HG02763 (cell line): ENCODE measurements at regions not wholly inside any gene's neighbourhood (a gene's known extent, or its start where the extent isn't known, plus 50 kb on each side); places are given as distances from the start of the nearest gene placed in this dataset.
"Not testable (repeated sequence)": the region's sequence is repeated elsewhere in the genome, so short reads cannot be mapped to it uniquely, and the experiment has no call there.

Experiments used
- ATAC-seq: cut with Tn5 transposase; IDR thresholded peaks from one replicate; pipeline ENCODE4 v1.9.1; 2021; ENCODE audit warnings: mild to moderate bottlenecking, moderate library complexity; ENCODE audit not compliant: unreplicated experiment

DNA sequence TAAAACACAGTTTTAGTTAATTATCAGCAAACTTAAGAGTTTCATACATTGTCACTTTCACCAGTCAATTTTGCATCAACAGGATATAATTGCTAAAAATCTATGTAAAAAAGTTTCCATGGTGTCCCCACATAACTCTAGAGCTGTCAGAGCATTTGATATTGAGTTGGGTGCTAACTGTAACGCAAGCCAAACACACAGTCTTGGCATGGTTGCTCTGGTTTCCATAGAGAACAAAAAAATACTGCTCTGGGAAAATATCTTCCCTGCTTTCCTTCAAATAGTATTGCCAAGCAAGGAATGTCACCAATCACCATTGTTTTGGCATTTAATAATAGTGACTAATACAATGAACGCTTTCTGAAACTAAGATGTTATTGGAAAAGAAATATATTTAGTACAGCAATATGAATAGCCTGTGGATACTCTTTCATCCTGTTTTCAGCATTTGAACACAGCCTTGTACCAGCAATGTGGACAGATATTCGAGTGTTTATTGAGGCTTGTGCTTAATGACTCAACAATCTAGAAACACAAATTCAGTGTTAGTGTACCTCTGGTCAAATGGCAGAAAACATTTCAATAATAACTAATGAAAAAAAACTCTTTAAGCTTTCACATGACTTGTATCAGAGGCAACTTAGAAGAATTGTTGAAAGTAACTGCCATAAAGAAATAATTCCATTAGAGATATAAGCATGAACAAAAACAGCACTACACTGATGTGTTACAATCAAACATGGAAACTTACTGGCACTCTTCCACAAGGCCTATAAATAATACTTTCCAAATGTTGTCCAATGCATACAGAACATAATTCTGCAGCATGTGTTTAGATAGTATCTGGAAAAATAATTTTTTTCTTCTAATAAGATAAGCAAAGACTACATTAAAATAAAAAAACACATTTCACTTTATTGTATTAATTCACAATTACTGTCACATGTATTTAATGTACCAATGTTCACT lies 1469.5 kb upstream of the CELF2 start:
- ATAC-seq, result no peak

DNA sequence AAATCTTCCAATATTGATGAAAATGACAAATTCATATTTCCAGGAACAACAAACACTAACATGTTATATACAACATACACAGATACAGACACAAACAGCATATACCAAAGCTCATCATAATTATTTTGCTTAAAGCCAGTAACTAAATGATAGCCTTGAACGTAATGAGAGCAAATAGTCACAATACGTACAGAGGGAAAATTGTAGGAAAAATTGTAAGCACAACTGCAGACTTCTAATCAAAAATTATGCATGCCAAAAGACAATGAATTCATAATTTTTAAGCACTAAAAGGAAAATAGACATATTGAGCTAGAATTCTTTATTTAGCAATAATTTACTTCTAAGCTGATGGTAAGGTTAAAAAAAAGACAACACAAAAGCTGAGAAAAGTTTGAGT lies 1466.9 kb upstream of the CELF2 start:
- ATAC-seq, result no peak

DNA sequence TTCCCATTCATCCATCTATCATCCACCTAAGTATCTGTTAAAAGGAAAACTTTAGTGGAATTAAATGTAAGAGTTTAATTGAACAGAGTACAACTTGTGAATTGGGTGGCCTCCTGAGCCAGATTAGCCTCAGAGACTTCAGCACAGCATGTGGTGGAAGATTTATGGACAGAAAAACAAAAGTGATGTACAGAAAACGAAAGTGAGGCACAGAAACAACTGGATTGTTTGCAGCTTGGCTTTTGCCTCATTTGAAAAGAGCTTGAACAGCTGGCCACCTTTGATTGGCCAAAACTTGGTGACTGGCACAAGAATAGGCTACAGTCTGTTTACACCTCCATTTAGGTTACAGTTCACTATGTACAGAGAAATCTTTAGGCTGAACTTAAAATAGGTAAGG lies 1463.4 kb upstream of the CELF2 start:
- ATAC-seq, result no peak

DNA sequence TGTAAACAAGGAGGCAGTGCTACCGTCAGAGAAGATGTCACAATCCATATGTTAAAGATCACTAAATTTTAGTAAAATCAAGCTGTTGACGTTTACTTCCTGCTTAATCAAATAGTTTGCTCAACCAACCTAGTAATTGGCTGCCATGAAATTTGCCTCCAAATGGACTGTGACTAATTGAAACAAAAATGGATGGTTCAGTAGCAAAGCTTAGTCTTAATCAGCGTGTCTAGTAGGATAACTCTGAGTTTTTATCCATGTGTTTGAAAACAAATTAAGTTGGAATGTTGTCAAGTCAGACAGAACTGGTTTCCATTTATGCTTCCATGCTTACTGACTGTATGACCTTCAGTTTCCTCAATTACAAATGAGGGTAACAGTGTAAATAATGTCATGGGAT lies 1456.7 kb upstream of the CELF2 start:
- ATAC-seq, result no peak

DNA sequence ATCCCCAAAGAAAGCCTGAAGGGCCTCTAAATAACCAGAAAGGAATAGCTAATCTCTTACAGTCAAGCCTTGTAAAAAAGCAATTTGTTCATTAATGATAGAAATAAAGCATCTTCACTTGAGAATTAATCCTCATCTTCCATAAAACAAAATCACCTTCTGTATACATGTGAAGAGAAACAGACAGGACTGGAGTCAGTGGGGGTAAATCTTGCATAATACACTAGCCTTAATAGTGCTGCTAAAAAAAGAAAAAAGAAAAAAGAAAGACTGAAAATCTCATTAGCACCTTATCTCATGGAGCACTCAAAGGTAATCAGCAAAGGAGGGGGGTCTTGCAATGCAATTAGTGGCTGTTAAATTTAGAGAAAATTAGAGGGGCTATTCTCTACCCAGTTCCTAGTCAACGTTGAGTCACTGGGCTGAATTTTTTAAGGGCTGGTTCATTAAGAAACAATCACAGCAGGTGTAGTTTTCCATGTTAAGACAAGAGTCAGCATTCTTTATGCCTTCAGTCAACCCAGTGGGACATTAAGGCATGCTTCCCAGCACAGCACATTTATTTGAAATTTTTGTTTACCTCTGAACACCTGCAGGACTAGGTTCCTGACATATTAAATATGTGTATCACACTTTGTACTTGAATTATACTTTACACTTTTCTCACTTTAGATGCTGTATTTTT lies 1455.7 kb upstream of the CELF2 start:
- ATAC-seq, result no peak

DNA sequence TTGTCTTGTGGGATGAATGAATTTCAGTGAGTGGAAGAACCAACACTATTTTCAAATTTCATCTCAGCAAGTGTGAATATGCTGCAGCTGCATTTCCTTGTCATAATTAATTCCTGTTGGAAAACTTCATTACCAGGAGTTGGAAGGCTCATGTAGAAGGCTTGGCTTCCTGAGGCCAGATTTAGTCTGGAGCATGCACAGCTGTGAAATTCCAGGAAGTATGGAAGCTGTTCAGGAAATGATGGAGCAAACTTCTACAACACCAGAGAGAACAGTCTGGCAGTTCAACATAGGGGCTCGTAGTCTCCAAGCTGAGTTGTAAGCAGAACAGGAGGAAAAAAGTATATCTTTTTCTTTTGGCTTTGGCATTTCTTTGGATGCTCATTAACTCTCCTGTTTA lies 1439.9 kb upstream of the CELF2 start:
- ATAC-seq, result no peak

DNA sequence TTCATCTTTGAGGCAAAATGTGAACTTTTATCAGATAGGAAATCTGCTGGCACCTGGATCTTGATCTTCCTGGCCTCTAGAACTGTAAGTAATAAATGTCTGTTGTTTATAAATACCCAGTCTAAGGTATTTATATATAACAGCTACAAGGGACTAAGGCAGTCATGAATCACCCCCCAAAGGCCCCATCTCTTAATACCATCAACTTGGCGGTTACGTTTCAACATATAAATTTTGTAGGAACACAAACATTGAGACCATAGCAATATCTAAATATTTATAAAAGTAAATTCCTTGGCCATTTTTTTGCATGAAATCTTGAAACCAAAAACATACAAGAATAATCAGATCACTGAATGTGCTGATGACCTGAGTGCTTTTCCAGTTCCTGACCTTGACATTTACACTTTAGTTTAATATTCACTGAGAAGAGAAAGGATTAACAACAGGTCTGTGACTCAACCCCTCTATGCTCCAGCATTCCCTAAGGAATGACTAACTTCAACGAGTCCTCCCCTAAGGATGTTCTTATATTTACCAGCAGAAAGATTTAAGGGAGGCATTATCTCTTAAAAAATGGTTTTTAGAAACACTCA lies 1438.5 kb upstream of the CELF2 start:
- ATAC-seq, result no peak

DNA sequence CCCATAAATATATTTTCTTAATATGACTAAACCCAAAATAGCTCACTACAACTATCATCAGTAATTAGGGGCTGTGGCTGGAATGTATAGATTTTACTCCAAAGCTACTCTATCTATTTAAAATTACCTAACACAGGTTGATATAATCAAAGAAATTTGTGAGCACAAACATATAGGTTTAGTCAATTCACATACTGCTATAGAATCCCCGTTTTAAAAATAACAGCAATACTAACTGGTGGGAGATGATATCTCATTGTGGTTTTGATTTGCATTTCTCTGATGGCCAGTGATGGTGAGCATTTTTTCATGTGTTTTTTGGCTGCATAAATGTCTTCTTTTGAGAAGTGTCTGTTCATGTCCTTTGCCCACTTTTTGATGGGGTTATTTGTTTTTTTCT lies 1434.9 kb upstream of the CELF2 start:
- ATAC-seq, result not testable (repeated sequence)

DNA sequence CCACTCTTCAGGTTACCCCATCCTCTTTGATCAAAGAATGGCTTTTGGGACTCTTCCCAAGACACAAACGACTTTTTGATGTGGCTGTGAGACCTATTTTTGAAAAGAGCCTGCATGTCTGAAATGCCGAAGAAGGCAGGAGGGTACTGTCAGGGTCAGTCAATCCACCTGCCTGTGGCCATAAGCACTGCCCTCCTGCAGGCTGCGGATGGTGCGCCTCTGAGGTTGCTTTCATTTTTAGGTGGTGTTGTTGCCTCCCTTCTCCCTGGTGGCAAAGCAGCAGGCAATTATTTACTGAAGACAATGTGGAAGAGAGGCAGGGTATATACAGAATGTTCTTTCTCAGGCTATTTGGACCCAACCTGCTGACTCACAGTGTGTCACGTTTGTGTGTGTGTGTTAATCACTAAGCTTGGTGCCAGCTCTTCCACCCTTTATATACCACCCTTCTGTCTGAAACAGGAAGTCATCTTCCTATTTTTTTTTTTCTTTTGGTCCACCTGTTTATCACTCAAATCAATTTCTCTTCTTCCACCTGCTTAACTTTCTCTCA lies 1421.2 kb upstream of the CELF2 start:
- ATAC-seq, result no peak

DNA sequence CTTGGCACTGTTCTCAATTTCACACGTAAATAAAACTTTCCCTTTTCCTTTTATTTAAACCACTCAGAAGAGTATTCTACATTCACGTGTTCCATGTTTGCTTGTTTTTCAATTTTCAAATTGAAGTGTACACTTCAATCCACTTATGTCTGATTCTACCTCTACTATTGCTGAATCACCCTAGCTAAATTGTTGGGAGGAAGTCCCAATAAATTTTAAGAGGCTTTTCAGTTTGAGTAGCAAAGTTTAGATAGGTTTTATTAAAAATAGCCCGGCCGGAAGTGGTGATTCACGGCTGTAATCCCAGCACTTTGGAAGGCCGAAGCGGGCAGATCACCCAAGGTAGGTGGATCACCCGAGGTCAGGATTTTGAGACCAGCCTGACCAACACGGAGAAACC lies 1414.7 kb upstream of the CELF2 start:
- no peak for ATAC-seq

DNA sequence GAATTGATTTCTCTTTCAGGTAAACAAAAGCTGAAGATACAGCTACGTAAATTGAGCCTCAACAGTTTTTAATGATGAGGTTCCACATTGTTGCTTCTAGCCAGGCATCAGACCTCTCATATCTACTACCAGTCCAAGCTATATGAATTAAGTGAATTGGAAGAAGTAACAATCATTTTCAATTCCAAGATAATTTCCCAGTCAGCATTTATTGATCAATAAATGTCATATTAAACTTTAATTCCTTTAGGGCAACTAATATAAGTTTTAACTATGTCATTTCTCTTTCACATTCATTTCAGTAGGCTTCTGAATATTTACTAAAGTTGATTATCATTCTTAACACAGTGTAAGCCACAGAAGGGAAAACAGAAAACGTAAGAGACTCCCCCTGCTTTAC lies 1413.7 kb upstream of the CELF2 start:
- no peak for ATAC-seq

DNA sequence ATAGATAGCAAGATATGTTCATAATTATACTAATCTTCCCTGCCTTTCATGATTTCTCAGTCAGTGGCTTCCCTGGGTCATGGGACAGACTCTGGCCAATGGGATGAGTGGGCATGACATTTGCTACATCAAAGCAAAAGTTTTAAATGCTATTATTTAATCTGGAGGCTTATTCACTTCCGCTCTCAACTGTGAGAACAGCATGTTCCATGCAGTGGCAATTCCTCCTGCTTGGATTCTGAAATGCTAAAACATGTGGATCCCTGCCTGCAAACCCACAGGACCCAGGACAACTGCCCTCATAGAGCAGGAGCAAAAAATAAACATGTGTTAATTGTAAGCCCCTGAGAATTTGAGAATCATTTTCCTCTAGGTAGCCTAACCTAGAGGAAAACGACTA lies 1412.4 kb upstream of the CELF2 start:
- ATAC-seq, result no peak

DNA sequence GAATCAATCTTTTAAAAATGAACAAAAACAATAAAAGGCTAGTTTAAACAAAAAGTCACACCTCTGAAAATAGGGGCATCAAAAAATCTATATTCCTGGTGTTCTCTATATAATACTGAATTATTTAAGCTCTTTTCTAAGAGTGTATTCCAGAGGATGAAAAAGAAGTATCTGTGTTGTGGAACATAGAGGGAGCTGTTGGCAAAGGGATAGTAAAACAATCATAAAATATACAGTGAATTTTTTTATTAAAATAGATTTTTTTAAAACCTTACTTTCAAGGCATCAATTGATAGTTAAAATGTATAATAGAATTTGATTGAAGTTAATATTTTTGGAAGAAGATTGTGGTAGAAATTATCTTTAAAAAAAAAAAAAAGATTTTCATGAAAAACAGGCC lies 1409.1 kb upstream of the CELF2 start:
- ATAC-seq, result no peak

DNA sequence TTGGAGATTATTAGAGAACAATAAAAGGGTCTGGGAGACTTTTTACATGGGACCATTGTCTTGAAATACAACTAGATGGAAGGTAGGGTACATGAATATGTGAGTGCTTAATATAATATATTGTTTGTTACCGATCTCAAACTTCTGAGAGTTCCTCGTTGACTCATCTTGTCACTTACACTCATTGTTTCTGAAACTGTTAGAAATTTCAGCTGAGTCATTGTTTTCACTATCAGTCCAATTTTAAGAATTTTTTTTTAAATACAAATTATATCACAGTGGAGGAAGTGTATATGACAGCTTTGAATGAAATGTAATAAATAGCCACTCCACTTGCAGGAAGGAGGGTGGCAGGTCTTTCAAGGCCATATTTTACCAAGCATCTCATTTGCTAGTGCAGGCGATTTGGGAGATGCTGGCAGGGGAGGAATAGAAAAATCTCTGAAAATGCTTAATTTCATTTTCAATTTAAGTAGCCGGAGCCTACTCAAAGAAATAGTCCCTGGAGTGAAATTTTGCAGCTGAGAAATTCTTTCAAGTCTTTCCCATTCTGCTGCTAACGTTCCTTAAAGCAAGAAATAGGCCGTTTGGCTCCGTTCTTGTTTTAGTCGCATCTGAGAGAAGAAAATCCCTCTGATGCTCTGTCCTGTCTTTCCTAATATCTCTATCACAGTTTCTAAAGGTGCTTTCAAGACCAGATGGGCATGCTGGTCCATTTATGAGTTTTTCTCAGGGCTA lies 1404.2 kb upstream of the CELF2 start:
- peak; percentile 79 for ATAC-seq

DNA sequence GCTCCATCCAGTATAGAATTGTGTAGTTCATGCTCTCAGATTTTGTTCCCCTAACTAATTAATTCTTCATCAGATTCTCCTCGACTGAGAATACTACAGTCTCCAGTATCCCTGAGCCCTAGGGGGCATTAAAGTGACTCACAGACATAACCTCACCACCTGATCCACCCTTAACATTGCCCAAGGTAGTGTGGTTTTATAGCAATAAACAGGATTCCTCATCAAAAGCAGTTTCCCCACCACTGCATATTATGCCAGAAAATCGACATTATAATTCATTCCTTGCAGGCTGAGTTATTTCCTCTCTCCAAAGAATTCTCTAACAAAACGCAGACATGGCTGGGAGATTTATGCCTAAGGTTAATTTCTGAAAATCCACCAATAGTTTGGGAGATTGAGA lies 1402.5 kb upstream of the CELF2 start:
- ATAC-seq, result no peak

DNA sequence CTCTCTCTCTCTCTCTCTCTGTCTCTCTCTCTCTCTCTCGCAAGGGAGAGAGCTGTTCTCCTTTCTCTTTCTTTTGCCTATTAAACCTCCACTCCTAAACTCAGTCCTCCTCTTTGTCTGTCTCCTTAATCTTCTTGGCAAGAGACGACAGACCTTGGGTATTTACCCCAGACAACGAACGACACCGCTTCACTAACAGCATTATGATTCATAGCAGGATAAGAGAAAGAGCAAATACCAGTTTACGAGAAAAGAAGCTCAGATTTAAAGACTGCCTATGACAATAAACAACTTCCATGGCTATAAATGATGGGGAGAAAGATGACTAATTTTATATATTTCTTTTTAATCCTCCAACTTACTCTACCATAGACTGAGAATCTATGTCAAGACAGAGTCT lies 1396.5 kb upstream of the CELF2 start:
- no peak for ATAC-seq

DNA sequence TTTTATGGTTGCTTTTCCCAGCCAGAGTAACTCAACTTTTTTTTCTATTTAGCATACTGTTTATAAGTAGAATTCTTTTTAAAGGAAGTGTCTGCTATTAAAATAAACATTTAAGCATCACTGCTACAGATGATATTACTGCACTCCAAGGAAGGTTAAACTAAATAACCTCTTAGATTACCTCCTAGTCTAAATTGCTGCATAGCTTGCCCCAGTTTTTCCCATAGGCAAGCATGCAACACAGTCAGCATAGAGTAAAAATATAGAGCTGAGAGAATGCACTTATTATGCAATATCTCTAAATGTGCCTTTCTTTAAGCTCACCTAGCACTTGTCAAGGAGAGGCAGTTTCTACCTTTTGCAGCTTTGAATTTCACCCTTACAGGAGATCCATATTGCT lies 1392.4 kb upstream of the CELF2 start:
- ATAC-seq, result no peak

DNA sequence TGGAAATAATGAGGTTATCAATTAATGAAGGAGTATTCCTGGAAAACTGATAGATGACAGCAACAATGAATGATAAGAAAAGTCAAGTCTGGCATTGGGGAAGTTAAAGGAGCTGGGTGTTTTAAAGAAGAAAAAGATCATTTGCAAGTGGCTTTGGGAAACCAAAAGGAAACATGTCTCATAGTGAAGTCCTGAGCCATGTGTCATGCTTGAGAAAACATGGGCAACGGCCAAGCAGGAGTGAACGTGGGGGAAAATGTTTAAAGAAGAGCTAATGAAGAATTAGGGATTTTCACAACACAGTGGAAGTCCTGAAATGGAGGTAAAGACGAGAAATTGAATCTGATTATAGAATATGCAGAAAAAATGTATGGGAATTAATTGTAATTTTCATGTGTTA lies 1383.2 kb upstream of the CELF2 start:
- ATAC-seq, result no peak

DNA sequence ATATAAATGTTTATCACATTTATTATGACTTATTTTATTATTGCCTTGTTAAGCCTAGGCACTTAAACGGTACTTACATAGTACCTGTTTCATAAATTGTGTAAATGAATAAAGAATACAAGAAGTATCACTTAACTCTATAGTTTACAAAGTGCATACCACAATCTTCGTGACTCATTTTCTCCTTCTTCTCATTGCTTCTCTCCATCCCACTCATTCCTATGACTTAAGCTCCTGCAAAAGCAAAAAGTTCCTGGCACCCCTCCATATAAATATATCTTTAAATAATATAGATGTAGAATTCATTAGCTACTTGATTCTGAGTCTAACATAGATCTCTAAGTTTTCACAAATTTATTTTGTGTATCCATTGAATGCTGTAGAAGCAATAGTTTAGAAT lies 1382.0 kb upstream of the CELF2 start:
- no peak for ATAC-seq

DNA sequence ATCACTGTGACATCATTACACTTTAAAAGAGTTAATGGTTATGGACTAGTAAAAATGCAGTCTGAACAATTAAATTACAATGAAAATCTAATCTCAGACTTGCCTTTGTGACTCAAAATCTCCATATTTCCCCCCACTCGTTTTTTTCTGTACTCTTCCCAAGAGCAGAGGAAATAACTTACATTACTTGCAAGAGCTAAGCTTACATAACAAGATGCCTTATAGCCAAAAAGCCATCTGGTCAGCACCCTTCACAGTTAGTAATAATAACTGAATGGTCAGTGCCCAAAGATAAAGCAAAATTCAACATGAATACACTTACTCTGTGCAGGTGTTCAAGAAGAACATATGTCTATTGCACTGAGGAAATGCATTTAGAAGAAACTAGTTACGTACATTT lies 1381.5 kb upstream of the CELF2 start:
- ATAC-seq, result no peak

DNA sequence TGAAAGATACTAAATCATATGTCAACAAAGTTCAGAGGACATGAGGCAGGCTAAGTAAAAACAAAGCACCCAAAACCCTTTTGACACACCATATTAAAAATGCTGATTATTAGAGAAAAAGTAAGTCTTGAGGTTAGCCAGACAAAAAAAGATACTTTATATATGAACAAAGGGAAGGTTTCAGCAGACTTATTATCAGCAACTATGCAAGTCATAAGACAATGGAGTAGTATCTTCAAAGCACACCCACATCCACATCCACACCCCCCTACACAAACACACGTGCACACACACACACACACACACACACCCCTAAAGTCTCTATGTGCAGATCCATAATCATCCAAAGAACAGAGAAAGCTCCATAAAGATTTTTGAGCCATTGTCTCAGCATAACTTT lies 1373.9 kb upstream of the CELF2 start:
- ATAC-seq, result no peak
